ENCODE measurements at regions not wholly inside any gene's neighbourhood (a gene's known extent, or its start where the extent isn't known, plus 50 kb on each side); places are given as distances from the start of the nearest gene placed in this dataset.

DNA sequence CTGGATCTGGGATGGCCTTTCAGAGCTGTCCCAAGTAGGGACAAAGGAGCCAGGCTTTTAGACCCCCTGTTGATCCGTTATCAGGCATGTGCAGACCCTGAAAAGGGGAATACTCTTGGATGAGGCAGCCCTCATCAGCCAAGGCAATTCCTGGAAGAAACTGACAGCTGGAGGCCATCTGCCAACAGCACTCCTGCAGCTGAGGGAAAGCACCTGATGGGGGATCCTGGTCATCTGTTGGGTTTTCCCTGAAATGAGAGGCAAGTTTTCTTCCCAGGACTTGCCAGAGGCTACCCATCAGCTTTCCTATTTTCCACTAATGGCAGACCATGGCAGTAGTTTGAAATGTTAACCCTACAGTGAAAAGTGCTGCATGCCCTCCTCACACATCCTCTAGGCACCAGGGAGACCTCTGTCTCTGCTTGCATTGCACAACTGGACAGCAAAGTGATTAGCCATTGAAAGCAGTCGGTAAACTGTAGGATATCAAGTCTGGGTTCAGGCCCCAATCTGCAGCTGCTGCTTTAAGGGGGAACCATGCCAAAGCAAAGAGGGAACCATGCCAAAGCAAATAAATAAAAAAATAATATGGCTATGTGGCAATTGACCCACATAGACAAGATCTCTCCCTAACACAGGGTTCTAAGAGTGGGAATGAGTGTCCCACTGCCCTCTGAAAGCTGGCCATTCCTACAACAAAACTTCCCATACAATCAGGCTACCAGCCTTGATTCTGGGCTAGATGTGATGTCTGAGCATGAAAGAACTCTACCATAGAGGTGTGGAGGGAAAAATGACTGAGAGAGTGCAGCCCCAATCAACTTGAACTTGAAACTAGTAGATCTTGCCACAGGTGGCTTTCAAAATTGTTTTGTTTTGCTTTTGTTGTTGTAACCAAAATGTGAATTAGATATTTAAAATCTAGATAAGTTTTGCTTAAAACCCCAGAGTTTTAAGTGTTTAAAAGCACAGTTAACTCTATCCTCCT is 232.0 kb upstream of the STT3B start:
- no peaks in the 10 kb centered on the region for H3K27me3 ChIP-seq (replicated peaks in 2 of 5; ENCODE audit: control insufficient read depth in 4 of 5, insufficient read depth in 5 of 5, low read length in 4 of 5)
- no peak overlapping the region for H3K27ac ChIP-seq (ENCODE audit: insufficient read depth in 1 of 2, low read depth in 1 of 2, low read length in 2 of 2, poor library complexity in 1 of 2, severe bottlenecking in 2 of 2)
- WGBS (ENCODE audit: insufficient coverage), result 71% methylated on average over 1 of the region's 2 CpGs
- H3K9me3 ChIP-seq (ENCODE audit: control extremely low read depth in 1 of 5, control insufficient read depth in 4 of 5, insufficient read depth in 2 of 5, low read depth in 1 of 5, low read length in 4 of 5), result peaks cover 0 to 7% (median 2%) of the 10 kb centered on the region in 5 experiments
- H3K4me1 ChIP-seq (ENCODE audit: control extremely low read depth in 1 of 4, control insufficient read depth in 4 of 4, insufficient read depth in 4 of 4, low read length in 3 of 4), result peaks cover 0 to 11% (median 2%) of the 10 kb centered on the region in 4 experiments
- no peak for DNase-seq
- no peaks in the 10 kb centered on the region for H3K36me3 ChIP-seq (ENCODE audit: control insufficient read depth in 4 of 4, insufficient read depth in 4 of 4, low read length in 3 of 4)
- H3K4me3 ChIP-seq (ENCODE audit: control insufficient read depth in 1 of 7, extremely low read depth in 1 of 7, insufficient read depth in 4 of 7, low read depth in 2 of 7, low read length in 6 of 7), result peak overlapping the region in 1 of 7 experiments; percentile 3
- CTCF ChIA-PET, result no interaction called here
- POLR2A ChIA-PET, result no interaction called here

DNA sequence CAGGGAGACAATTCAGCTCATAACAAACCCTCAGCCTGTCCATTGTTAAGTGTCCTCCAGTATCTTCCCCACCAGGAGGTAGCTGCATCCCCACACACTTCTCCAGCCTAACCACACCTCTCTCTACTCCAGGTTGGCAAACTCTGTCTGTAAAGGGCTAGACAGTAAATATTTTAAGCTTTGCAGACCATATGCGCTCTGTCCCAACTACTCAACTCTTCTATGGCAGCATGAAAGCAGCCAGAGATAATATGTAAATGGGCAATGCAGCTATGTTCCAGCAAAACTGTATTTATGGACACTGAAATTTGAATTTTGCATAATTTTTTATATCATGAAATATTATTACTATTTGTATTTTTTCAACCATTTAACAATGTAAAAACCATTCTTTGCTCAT is 230.4 kb upstream of the STT3B start:
- H3K27ac ChIP-seq (ENCODE audit: insufficient read depth in 1 of 2, low read depth in 1 of 2, low read length in 2 of 2, poor library complexity in 1 of 2, severe bottlenecking in 2 of 2), result no peak overlapping the region
- ChIA-PET POLR2A (no interaction called here), CTCF (interaction anchor here (1.3 kb wide), 1 partner anchor 18 kb away, joined by 3 read pairs; no protein-coding TSS in a partner anchor)
- H3K27me3 ChIP-seq (replicated peaks in 2 of 5; ENCODE audit: control insufficient read depth in 4 of 5, insufficient read depth in 5 of 5, low read length in 4 of 5), result no peaks in the 10 kb centered on the region
- peaks cover 0 to 7% (median 2%) of the 10 kb centered on the region in 5 experiments for H3K9me3 ChIP-seq (ENCODE audit: control extremely low read depth in 1 of 5, control insufficient read depth in 4 of 5, insufficient read depth in 2 of 5, low read depth in 1 of 5, low read length in 4 of 5)
- no peak for DNase-seq
- no peak overlapping the region for H3K4me3 ChIP-seq (ENCODE audit: control insufficient read depth in 1 of 7, extremely low read depth in 1 of 7, insufficient read depth in 4 of 7, low read depth in 2 of 7, low read length in 6 of 7)
- no CpG with 5 or more reads among the region's 1 CpG for WGBS (ENCODE audit: insufficient coverage)
- no peaks in the 10 kb centered on the region for H3K36me3 ChIP-seq (ENCODE audit: control insufficient read depth in 4 of 4, insufficient read depth in 4 of 4, low read length in 3 of 4)
- H3K4me1 ChIP-seq (ENCODE audit: control extremely low read depth in 1 of 4, control insufficient read depth in 4 of 4, insufficient read depth in 4 of 4, low read length in 3 of 4), result peaks cover 0 to 11% (median 2%) of the 10 kb centered on the region in 4 experiments

DNA sequence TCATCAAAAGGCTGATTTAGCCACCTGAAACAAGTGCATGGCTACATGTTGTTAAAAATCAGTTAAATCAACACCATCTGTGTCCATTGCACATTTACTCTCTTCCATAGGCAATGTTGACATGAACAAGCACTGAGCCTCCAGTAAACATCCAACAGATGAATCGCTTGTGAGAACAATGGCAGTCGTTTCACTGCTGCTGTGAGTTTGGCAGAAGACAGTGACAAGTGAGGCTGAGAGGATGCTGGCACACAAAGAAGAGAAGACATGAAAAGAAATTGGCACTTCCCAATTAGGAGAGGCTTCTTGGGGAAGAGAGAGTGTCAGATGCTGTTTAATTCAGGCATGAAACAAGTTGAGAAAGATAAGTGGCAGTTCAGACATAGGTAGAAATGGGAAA is 227.4 kb upstream of the STT3B start:
- Histone ChIP-seq H3K4me3 (ENCODE audit: control insufficient read depth in 1 of 7, extremely low read depth in 1 of 7, insufficient read depth in 4 of 7, low read depth in 2 of 7, low read length in 6 of 7) (no peak overlapping the region), H3K4me1 (ENCODE audit: control extremely low read depth in 1 of 4, control insufficient read depth in 4 of 4, insufficient read depth in 4 of 4, low read length in 3 of 4) (peaks cover 0 to 13% (median 4%) of the 10 kb centered on the region in 4 experiments), H3K36me3 (ENCODE audit: control insufficient read depth in 4 of 4, insufficient read depth in 4 of 4, low read length in 3 of 4) (no peaks in the 10 kb centered on the region), H3K27me3 (replicated peaks in 2 of 5; ENCODE audit: control insufficient read depth in 4 of 5, insufficient read depth in 5 of 5, low read length in 4 of 5) (no peaks in the 10 kb centered on the region), H3K9me3 (ENCODE audit: control extremely low read depth in 1 of 5, control insufficient read depth in 4 of 5, insufficient read depth in 2 of 5, low read depth in 1 of 5, low read length in 4 of 5) (no peaks in the 10 kb centered on the region), H3K27ac (ENCODE audit: insufficient read depth in 1 of 2, low read depth in 1 of 2, low read length in 2 of 2, poor library complexity in 1 of 2, severe bottlenecking in 2 of 2) (no peak overlapping the region)
- CTCF ChIA-PET, result interaction anchor here (1.4 kb wide), 1 partner anchor 25 kb away, joined by 3 read pairs; no protein-coding TSS in a partner anchor
- POLR2A ChIA-PET, result no interaction called here
- WGBS (ENCODE audit: insufficient coverage), result 67% methylated on average over 1 of the region's 2 CpGs
- DNase-seq, result no peak

DNA sequence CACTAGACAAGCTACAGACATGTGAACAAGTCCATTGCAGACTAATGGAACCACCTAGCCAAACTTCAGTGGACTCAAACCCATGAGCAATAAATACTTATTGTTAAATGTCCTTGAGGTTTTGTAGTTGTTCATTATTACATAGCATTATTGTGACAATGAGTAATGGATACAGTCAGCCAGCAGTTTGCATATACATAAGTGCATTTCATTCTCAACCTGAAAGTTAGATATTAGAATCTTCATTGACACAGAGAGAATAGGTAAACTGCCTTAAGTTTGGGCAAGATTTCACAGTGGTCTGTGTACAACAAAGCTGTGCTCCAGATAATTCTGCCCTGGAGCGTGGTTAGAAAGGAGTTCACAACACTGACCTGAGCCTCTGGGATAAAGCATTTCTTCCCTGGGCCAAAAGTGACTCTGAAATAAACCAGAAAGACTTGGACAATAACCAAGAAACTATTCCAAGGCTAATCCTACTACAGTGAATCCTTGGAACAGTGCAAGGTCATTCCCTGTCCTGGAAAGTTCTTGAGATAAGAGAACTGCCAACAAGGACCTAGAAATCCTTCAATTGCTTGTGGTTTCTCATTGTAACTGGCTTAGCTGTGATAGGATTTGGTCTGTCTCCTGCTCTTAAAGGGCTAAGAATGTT is 225.5 kb upstream of the STT3B start:
- H3K9me3 ChIP-seq (ENCODE audit: control extremely low read depth in 1 of 5, control insufficient read depth in 4 of 5, insufficient read depth in 2 of 5, low read depth in 1 of 5, low read length in 4 of 5), result no peaks in the 10 kb centered on the region
- DNase-seq, result no peak
- H3K36me3 ChIP-seq (ENCODE audit: control insufficient read depth in 4 of 4, insufficient read depth in 4 of 4, low read length in 3 of 4), result no peaks in the 10 kb centered on the region
- peaks cover 0 to 10% (median 4%) of the 10 kb centered on the region in 4 experiments for H3K4me1 ChIP-seq (ENCODE audit: control extremely low read depth in 1 of 4, control insufficient read depth in 4 of 4, insufficient read depth in 4 of 4, low read length in 3 of 4)
- POLR2A ChIA-PET, result no interaction called here
- H3K4me3 ChIP-seq (ENCODE audit: control insufficient read depth in 1 of 7, extremely low read depth in 1 of 7, insufficient read depth in 4 of 7, low read depth in 2 of 7, low read length in 6 of 7), result no peak overlapping the region
- H3K27ac ChIP-seq (ENCODE audit: insufficient read depth in 1 of 2, low read depth in 1 of 2, low read length in 2 of 2, poor library complexity in 1 of 2, severe bottlenecking in 2 of 2), result no peak overlapping the region
- CTCF ChIA-PET, result interaction anchor here (1.0 to 1.1 kb wide), 2 partner anchors 13 to 161 kb away, joined by 3 read pairs; no protein-coding TSS in a partner anchor
- 100% methylated on average over 1 of the region's 1 CpG for WGBS (ENCODE audit: insufficient coverage)
- H3K27me3 ChIP-seq (replicated peaks in 2 of 5; ENCODE audit: control insufficient read depth in 4 of 5, insufficient read depth in 5 of 5, low read length in 4 of 5), result no peaks in the 10 kb centered on the region

DNA sequence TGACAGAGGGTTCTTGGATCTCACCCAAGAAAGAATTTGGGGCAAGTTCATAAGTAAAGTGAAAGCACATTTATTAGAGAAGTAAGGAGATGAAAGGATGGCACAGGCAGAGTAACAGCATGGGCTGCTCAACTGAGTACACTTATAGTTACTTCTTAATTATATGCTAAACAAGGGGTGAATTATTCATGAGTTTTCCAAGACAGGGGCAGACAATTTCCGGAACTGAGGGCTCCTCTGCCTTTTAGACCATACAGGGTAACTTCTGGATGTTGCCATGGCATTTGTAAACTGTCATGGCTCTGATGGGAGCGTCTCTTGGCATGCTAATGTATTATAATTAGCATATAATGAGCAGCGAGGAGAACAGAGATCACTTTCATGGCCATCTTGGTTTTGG is 221.2 kb upstream of the STT3B start:
- 100% methylated on average over 1 of the region's 3 CpGs for WGBS (ENCODE audit: insufficient coverage)
- H3K4me3 ChIP-seq (ENCODE audit: control insufficient read depth in 1 of 7, extremely low read depth in 1 of 7, insufficient read depth in 4 of 7, low read depth in 2 of 7, low read length in 6 of 7), result no peak overlapping the region
- H3K27ac ChIP-seq (ENCODE audit: insufficient read depth in 1 of 2, low read depth in 1 of 2, low read length in 2 of 2, poor library complexity in 1 of 2, severe bottlenecking in 2 of 2), result no peak overlapping the region
- H3K36me3 ChIP-seq (ENCODE audit: control insufficient read depth in 4 of 4, insufficient read depth in 4 of 4, low read length in 3 of 4), result no peaks in the 10 kb centered on the region
- CTCF ChIA-PET, result no interaction called here
- peaks cover 0 to 7% (median 4%) of the 10 kb centered on the region in 5 experiments for H3K9me3 ChIP-seq (ENCODE audit: control extremely low read depth in 1 of 5, control insufficient read depth in 4 of 5, insufficient read depth in 2 of 5, low read depth in 1 of 5, low read length in 4 of 5)
- DNase-seq, result no peak
- peaks cover 0 to 10% (median 8%) of the 10 kb centered on the region in 4 experiments for H3K4me1 ChIP-seq (ENCODE audit: control extremely low read depth in 1 of 4, control insufficient read depth in 4 of 4, insufficient read depth in 4 of 4, low read length in 3 of 4)
- POLR2A ChIA-PET, result no interaction called here
- no peaks in the 10 kb centered on the region for H3K27me3 ChIP-seq (replicated peaks in 2 of 5; ENCODE audit: control insufficient read depth in 4 of 5, insufficient read depth in 5 of 5, low read length in 4 of 5)

DNA sequence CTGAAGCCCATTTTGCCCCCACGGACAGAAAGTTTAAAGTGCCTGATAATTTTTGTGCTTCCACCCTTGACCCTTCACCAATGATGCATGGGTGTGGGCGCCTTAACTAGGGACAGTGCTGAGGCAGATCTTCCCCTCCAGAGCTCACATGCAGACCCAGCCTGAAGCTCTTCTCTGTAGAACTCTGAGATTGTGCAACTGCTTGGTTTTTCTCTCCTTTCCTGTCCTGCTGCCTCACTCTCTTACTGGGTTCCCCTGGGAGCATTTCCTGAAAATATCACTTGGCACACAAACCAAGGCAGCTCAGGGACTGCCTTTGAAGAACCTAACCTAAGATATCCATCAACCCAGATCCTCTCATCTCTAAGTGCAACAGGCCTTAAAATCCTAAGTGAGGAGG is 220.3 kb upstream of the STT3B start:
- CTCF ChIA-PET, result no interaction called here
- no peaks in the 10 kb centered on the region for H3K36me3 ChIP-seq (ENCODE audit: control insufficient read depth in 4 of 4, insufficient read depth in 4 of 4, low read length in 3 of 4)
- H3K27ac ChIP-seq (ENCODE audit: insufficient read depth in 1 of 2, low read depth in 1 of 2, low read length in 2 of 2, poor library complexity in 1 of 2, severe bottlenecking in 2 of 2), result no peak overlapping the region
- POLR2A ChIA-PET, result no interaction called here
- peaks cover 0 to 7% (median 4%) of the 10 kb centered on the region in 5 experiments for H3K9me3 ChIP-seq (ENCODE audit: control extremely low read depth in 1 of 5, control insufficient read depth in 4 of 5, insufficient read depth in 2 of 5, low read depth in 1 of 5, low read length in 4 of 5)
- no peaks in the 10 kb centered on the region for H3K27me3 ChIP-seq (replicated peaks in 2 of 5; ENCODE audit: control insufficient read depth in 4 of 5, insufficient read depth in 5 of 5, low read length in 4 of 5)
- H3K4me1 ChIP-seq (ENCODE audit: control extremely low read depth in 1 of 4, control insufficient read depth in 4 of 4, insufficient read depth in 4 of 4, low read length in 3 of 4), result peaks cover 0 to 10% (median 8%) of the 10 kb centered on the region in 4 experiments
- no peak overlapping the region for H3K4me3 ChIP-seq (ENCODE audit: control insufficient read depth in 1 of 7, extremely low read depth in 1 of 7, insufficient read depth in 4 of 7, low read depth in 2 of 7, low read length in 6 of 7)
- 92% methylated on average over 2 of the region's 2 CpGs for WGBS (ENCODE audit: insufficient coverage)
- no peak for DNase-seq

DNA sequence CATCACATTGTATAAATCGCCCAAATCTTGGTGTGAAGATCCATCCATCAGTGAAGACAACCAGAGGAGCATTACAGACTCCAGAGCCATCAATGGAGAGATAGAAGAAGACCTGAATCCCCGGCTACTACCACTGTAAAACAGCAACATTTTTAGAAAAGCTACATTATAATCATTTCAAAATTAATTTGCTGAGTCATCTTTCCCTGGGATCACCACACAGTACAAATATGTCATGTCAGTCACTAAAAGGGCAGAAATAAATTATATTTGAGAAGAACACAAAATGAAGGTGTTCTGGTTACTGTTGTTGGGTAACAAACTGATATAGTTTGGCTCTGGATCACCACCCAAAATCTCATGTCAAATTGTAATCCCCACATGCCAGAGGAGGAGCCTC is 218.5 kb upstream of the STT3B start:
- POLR2A ChIA-PET, result no interaction called here
- H3K36me3 ChIP-seq (ENCODE audit: control insufficient read depth in 4 of 4, insufficient read depth in 4 of 4, low read length in 3 of 4), result no peaks in the 10 kb centered on the region
- peaks cover 0 to 10% (median 5%) of the 10 kb centered on the region in 4 experiments for H3K4me1 ChIP-seq (ENCODE audit: control extremely low read depth in 1 of 4, control insufficient read depth in 4 of 4, insufficient read depth in 4 of 4, low read length in 3 of 4)
- DNase-seq, result peak; percentile 3 to 48 (median 25)
- peaks cover 0 to 7% (median 4%) of the 10 kb centered on the region in 5 experiments for H3K9me3 ChIP-seq (ENCODE audit: control extremely low read depth in 1 of 5, control insufficient read depth in 4 of 5, insufficient read depth in 2 of 5, low read depth in 1 of 5, low read length in 4 of 5)
- no peaks in the 10 kb centered on the region for H3K27me3 ChIP-seq (replicated peaks in 2 of 5; ENCODE audit: control insufficient read depth in 4 of 5, insufficient read depth in 5 of 5, low read length in 4 of 5)
- 100% methylated on average over 1 of the region's 2 CpGs for WGBS (ENCODE audit: insufficient coverage)
- CTCF ChIA-PET, result interaction anchor here (1.4 kb wide), 1 partner anchor 11 kb away, joined by 4 read pairs; no protein-coding TSS in a partner anchor
- H3K27ac ChIP-seq (ENCODE audit: insufficient read depth in 1 of 2, low read depth in 1 of 2, low read length in 2 of 2, poor library complexity in 1 of 2, severe bottlenecking in 2 of 2), result no peak overlapping the region
- H3K4me3 ChIP-seq (ENCODE audit: control insufficient read depth in 1 of 7, extremely low read depth in 1 of 7, insufficient read depth in 4 of 7, low read depth in 2 of 7, low read length in 6 of 7), result no peak overlapping the region
